ENCODE measurements at regions not wholly inside any gene's neighbourhood (a gene's known extent, or its start where the extent isn't known, plus 50 kb on each side); places are given as distances from the start of the nearest gene placed in this dataset.

DNA sequence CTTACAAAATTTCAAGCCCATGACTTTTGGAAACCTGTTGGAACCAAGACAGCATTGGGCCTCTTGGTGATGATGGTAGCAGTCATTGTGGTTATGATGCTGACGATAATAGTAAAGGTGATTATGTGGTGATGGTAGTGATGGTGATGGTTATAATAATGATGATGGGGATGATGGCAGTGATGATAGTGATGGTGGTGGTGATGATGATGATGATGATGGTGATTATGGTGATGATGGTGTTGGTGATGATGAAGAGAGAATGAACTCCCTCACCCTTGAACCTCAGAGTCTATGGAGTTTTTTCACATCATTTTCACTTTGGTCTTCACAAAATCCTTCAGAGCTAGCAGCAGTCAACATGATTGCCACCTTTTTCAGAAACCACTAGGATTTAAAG, 105.3 kb upstream of the ASIC2 start:
- TF ChIP-seq, protein P1, sequence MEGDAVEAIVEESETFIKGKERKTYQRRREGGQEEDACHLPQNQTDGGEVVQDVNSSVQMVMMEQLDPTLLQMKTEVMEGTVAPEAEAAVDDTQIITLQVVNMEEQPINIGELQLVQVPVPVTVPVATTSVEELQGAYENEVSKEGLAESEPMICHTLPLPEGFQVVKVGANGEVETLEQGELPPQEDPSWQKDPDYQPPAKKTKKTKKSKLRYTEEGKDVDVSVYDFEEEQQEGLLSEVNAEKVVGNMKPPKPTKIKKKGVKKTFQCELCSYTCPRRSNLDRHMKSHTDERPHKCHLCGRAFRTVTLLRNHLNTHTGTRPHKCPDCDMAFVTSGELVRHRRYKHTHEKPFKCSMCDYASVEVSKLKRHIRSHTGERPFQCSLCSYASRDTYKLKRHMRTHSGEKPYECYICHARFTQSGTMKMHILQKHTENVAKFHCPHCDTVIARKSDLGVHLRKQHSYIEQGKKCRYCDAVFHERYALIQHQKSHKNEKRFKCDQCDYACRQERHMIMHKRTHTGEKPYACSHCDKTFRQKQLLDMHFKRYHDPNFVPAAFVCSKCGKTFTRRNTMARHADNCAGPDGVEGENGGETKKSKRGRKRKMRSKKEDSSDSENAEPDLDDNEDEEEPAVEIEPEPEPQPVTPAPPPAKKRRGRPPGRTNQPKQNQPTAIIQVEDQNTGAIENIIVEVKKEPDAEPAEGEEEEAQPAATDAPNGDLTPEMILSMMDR (IDR thresholded peaks at IDR 0.05): no peak
- TF ChIP-seq POLR2A (IDR thresholded peaks at IDR 0.05): no peak
